ENCODE measurements at regions not wholly inside any gene's neighbourhood (a gene's known extent, or its start where the extent isn't known, plus 50 kb on each side); places are given as distances from the start of the nearest gene placed in this dataset.
"Not testable (repeated sequence)": the region's sequence is repeated elsewhere in the genome, so short reads cannot be mapped to it uniquely, and the experiment has no call there.

DNA sequence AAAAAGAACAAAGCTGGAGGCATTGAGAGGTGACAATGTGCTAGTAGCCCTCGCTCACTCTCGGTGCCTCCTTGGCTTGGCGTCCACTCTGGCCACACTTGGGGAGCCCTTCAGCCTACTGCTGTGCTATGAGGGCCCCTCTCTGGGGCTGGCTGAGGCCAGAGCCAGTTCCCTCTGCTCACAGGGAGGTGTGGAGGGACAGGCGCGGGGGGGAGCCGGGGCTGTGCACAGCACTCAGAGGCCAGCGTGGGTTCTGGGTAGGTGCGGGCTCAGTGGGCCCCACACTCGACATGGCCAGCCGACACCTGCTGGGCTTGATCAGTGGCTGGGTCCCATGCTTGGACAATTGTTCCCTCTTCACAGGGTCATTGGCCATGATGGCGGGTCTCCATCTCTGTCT, 202.5 kb upstream of the GRAMD2B start:
- DNase-seq = no peak

DNA sequence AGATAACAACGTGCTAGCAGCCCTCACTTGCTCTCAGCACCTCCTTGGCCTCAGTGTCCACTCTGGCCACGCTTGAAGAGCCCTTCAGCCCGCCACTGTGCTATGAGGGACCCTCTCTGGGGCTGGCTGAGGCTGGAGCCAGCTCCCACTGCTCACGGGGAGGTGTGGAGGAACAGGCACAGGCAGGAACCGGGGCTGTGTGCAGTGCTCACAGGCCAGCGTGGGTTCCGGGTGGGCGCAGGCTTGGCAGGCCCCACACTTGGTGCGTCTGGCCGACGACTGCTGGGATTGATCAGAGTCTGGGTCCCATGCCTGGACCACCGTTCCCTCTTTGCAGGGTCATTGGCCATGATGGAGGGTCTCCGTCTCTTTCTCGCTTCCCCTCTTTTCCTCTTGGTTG, 194.3 kb upstream of the GRAMD2B start:
- DNase-seq = no peak

DNA sequence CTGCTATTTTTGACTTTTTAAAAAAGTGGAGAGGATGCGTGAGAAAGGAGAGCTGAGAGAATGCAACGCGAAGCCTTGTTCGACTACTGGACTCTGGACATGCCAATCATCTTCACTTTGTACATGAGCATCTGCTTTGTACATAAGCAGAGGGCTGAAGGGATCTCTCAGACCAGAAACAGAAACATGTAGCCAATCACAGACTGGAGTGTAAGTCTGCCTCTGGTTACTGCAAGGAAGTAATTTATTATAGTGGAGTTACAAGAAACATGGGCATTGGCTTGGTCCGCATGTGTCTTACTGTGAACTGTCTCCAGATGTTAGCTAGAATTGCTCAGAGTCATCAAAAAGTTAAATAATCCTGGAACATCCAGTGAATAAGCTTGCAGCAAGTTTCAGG, 190.0 kb upstream of the GRAMD2B start:
- no peak for DNase-seq

DNA sequence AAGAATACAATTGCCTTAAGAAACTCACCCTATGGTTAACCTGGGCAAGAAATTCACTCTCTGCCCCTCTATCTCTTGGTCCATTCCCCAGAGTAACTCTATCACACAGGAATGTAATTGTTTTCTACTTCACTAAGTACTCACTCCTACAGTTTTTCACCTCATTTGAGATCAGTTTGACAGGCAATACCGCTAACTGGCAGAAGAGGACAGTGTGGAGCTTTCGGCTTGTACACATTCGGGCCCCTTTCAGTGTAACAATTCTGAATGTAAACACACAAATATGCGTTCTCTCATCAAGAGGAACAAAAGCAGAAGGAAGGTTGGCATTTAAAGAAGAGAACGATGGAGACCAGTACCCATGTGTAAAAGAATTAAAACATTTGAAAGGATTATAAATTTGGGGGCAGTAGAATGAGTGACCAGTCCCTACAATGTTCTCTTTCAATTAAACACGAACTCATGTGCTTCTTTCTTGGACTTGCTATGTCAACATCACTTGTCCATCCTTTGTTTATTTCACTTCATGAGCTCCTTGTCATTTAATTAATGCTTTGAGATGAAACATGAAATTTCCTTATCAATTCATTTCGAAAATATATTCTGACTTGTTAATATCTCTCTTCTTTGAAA, 188.5 kb upstream of the GRAMD2B start:
- no peak for DNase-seq

DNA sequence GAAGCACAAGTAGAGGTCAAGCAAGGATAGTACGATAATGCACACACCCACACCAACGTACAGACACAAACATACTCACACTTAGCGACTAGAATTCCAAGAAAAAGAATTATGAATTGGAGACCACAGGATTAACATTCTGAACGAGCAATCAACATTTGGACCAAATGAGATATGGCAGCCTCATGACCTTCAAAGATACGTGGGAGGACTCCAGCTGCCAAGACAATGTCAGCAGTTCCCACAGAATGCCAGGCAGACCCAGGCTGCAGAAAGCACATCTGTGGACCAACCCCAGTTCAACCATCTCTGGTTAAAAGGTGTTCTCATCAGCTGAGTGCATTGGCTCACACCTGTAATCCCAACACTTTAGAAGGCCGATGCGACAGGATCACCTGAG, 187.6 kb upstream of the GRAMD2B start:
- no peak for DNase-seq

DNA sequence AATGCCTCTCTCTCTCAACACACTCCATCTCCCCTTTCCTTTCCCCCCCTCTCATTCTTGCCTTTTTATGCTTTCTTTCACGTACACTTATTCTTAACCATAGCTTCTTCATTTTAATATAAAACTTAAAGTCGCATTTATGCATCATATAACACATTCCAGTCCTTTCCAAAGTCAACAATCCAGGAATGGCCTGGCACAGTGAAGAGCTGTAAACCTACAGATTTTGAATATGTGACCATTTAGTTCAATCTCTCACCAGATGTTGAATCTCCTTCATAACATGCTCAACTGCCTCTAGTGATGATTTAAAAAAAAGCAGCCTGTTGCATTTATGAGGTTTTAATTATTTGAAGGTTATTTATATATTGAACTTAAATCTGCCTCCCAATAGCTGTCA, 186.2 kb upstream of the GRAMD2B start:
- DNase-seq = no peak

- DNase-seq = no peak
Observed at GRCh38 chr5:126248611-126249010, 174.6 kb upstream of the GRAMD2B start.

GRCh38 chr5:126251024-126251423, 172.2 kb upstream of the GRAMD2B start:
- DNase-seq = no peak

DNA sequence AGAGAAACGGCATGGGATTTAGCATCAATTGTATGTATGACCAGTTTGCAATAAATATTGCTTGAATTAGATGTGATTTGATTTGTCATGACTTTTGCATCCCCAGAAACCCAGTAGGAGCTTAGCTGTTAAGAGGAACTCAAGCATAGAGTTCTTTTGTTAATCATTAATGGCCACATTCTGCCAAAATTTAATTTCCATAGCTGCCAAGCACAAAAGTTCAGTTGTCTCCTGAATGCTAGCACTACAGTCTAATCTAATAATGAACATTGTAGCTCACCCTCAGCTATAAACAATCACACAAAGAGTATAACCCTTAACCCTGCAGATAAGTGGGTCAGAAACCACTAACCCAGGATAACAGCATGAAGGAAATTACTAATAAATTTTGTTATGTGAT, 169.8 kb upstream of the GRAMD2B start:
- no peak for DNase-seq

- no peak for DNase-seq
Observed at GRCh38 chr5:126263591-126264184, 159.5 kb upstream of the GRAMD2B start.

DNA sequence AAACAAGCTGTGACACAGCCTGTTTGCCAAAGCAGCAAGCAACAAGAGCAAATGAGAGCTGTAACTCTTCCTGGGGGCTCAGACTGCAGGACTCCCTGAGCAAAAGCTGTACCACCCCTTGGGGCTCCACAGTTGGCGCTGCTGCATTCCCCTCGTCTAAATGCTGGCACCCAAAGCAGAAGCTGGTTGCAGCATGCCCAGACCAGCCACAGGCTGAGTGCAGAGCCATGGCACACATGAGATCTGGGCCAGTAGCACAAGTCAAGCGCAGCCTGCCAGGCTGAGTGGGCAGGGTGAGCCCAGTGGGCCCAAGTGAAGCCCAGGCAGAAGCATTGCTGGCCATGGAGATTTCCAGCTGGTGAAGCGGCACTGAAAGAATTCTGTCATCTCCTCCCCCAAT, 157.3 kb upstream of the GRAMD2B start:
- DNase-seq = no peak

GRCh38 chr5:126267438-126267837, 155.8 kb upstream of the GRAMD2B start:
- no peak for DNase-seq

GRCh38 chr5:126268697-126269315, 154.4 kb upstream of the GRAMD2B start:
- no peak for DNase-seq

- no peak for DNase-seq
Observed at GRCh38 chr5:126269511-126269910, 153.7 kb upstream of the GRAMD2B start.

DNA sequence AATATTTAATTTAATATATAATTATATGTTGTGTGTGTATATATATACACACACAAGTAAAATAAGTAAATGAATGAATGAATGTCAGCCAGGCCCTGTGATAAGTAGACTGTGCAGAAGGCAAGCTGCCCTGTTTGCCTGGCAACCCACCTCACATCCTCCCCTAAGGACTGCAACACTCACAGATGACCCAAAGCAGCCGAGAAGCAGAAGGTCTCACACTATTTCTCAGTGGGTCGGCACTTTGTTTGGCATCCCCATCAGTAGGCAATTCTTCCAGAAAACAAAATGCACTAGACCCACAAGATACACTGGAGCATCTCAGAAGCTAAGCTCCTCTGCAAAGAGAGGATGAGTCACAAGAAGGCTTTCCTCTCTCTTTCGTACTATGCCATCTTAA, 152.1 kb upstream of the GRAMD2B start:
- DNase-seq = no peak

GRCh38 chr5:126274076-126274762, 149.0 kb upstream of the GRAMD2B start:
- DNase-seq = no peak

DNA sequence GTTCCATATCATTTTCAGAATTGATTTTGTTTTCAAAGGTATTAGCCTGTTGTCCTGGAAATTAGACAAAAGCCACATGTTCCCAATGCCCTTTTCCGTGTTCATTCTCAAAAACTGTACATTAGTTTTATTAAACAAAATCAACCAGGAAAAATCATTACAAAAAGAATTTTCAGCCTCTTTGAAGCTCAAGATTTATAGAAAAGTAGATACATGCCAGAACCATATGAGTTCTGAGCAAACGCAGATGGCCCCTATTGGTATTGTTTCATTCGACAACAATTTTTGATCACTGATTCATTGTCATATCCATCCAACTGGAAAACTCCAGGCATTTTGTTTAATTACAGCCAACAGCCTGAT, 148.5 kb upstream of the GRAMD2B start:
- DNase-seq = no peak

GRCh38 chr5:126277762-126278161, 145.4 kb upstream of the GRAMD2B start:
- DNase-seq = no peak

DNA sequence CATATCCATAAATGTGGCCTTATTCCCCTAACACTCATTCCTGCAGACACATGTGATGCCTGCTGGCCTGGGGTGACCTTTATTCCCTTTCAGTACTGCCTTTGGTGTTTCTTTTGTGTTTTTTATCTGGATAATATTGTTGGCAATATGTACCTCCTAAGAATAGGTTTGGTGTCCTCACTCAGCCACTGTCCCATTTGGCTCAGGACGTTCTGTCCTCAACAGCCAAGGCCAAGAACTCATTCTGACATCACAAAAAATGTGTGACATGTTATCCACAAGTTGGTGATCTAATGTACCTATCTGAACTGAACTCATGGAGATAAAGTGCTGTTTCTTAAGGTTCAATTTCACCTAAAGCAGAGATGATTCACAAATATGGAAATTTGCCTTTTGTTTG, 142.9 kb upstream of the GRAMD2B start:
- DNase-seq = no peak

GRCh38 chr5:126280846-126281245, 142.4 kb upstream of the GRAMD2B start:
- no peak for DNase-seq

DNA sequence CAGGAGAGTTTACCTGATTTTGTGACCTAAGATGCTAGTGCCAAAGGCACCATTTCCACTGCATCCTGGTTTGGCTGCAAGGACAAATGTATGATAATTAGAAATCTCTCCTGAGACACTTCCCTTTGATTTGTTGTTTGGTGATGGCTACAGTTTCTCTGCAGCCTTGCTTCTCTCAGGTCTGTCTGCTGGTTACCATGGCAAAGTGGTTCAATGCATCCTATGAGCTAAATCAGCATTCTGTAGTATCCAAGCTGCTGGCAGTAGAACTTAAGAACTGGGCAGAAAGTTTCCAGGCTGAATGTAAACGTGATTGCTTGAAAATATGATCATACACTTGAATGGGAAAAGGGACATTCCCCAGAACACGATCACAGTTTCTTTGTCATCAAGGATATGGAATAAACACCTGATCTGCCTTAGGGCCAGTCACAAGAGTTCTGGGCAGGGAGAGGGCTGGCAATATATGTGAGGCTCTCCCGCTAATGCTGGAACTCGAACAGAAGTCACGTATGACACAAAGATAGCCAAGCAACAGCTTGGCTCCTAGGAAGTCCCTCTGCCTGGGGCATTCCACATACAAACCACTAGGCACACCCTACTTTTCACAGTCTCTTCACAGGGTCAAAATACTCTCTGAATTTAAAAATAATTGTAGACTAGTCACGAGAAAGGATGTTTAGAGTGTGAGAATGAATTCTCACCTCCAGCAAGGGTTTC, 138.1 kb upstream of the GRAMD2B start:
- no peak for DNase-seq

DNA sequence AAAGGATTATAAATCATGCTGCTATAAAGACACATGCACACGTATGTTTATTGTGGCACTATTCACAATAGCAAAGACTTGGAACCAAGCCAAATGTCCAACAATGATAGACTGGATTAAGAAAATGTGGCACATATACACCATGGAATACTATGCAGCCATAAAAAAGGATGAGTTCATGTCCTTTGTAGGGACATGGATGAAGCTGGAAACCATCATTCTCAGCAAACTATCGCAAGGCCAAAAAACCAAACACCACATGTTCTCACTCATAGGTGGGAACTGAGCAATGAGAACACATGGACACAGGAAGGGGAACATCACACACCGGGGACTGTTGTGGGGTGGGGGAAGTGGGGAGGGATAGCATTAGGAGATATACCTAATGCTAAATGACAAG, 127.1 kb upstream of the GRAMD2B start:
- not testable (repeated sequence) for DNase-seq

DNA sequence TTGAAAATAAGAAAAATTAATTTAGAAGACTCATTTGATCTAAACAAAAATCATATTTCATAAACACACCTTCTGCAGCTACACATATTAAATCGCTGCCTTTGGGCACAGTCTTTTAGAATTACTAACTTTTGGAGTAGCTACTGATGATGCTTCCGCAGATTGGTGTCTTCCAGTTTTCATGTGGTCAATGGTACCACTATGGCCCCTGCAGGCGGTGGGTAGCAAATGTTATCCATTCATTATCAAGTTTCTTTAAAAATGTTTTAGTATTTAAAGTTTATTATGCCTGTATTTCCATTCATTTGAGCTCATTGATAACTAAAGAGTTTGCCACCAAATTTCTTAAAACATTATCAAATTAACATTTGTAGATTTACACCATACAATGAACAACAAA, 122.9 kb upstream of the GRAMD2B start:
- DNase-seq = no peak

GRCh38 chr5:126301056-126301455, 122.2 kb upstream of the GRAMD2B start:
- DNase-seq = no peak
